Natural killer cell (primary cell): ENCODE measurements at regions not wholly inside any gene's neighbourhood (a gene's known extent, or its start where the extent isn't known, plus 50 kb on each side); places are given as distances from the start of the nearest gene placed in this dataset.
"Not testable (repeated sequence)": the region's sequence is repeated elsewhere in the genome, so short reads cannot be mapped to it uniquely, and the experiment has no call there.

Experiments
- ATAC-seq, 3 donors: fragments of 150-1000 bp in 2 of 3; fragments of 200-7000 bp in 1 of 3; cut with Tn5 transposase; 1 replicate in 1 of 3; 2 replicates in 2 of 3; pipeline ENCODE4 v1.10.0; 2021; ENCODE audit warnings: mild to moderate bottlenecking in 2 of 3, moderate library complexity in 2 of 3
- DNase-seq, 2 donors: peaks; one replicate each; pipeline versions ENCODE4 v3.0.0 to v3.0.0-alpha.2; 2013 to 2021; ENCODE audit warnings: mixed read lengths in 1 of 2
- H3K27ac ChIP-seq: one replicate; pipeline ENCODE4 v1.5.1; 2013; ENCODE audit warnings: mild to moderate bottlenecking, low read length
- H3K27me3 ChIP-seq: one replicate; pipeline ENCODE4 v1.6.1; 2013; ENCODE audit warnings: low read length; ENCODE audit not compliant: control insufficient read depth, insufficient read depth
- H3K36me3 ChIP-seq: one replicate; pipeline ENCODE4 v1.6.1; 2013; ENCODE audit warnings: low read length; ENCODE audit not compliant: control insufficient read depth, insufficient read depth
- H3K4me1 ChIP-seq: one replicate; pipeline ENCODE4 v1.6.1; 2013; ENCODE audit warnings: low read length; ENCODE audit not compliant: control insufficient read depth, insufficient read depth
- H3K4me3 ChIP-seq: one replicate; pipeline ENCODE4 v1.5.1; 2013; ENCODE audit warnings: low read length
- H3K9me3 ChIP-seq: one replicate; pipeline ENCODE4 v1.6.1; 2013; ENCODE audit warnings: low read length; ENCODE audit not compliant: control insufficient read depth, insufficient read depth
- H3K27ac Mint-ChIP-seq, 2 donors: one replicate each; pipeline ENCODE4 v1.8.0; 2022; ENCODE audit warnings: mild to moderate bottlenecking in 2 of 2, mixed read lengths in 2 of 2, moderate library complexity in 1 of 2
- H3K27me3 Mint-ChIP-seq, 2 donors: one replicate each; pipeline ENCODE4 v1.8.0; 2022; ENCODE audit warnings: low read depth in 2 of 2, mixed read lengths in 2 of 2
- H3K36me3 Mint-ChIP-seq: one replicate; pipeline ENCODE4 v1.8.0; 2022; ENCODE audit warnings: mixed read lengths
- H3K4me1 Mint-ChIP-seq, 2 donors: one replicate each; pipeline ENCODE4 v1.8.0; 2022; ENCODE audit warnings: mixed read lengths in 2 of 2
- H3K4me3 Mint-ChIP-seq: one replicate; pipeline ENCODE4 v1.8.0; 2022; ENCODE audit warnings: mild to moderate bottlenecking, moderate library complexity, mixed read lengths
- H3K9me3 Mint-ChIP-seq, 2 donors: one replicate each; pipeline ENCODE4 v1.8.0; 2022; ENCODE audit warnings: mixed read lengths in 2 of 2
- WGBS: methylation state at CpG from one replicate; pipeline ENCODE4 v1.1.7; 2013; ENCODE audit warnings: missing lambda C conversion rate; ENCODE audit not compliant: insufficient coverage; 5-methylcytosine and 5-hydroxymethylcytosine counted together
- intact Hi-C: fragments of 100-400 bp; cut with micrococcal nuclease; formaldehyde crosslinking; loops from one replicate; pipeline ENCODE4 v1.14.2; 2022
- TF ChIP-seq, protein P1 (sequence below): fragments of 200-600 bp; IDR thresholded peaks from one replicate; pipeline ENCODE4 v1.8.0; 2022; ENCODE audit warnings: antibody characterized with exemption

DNA sequence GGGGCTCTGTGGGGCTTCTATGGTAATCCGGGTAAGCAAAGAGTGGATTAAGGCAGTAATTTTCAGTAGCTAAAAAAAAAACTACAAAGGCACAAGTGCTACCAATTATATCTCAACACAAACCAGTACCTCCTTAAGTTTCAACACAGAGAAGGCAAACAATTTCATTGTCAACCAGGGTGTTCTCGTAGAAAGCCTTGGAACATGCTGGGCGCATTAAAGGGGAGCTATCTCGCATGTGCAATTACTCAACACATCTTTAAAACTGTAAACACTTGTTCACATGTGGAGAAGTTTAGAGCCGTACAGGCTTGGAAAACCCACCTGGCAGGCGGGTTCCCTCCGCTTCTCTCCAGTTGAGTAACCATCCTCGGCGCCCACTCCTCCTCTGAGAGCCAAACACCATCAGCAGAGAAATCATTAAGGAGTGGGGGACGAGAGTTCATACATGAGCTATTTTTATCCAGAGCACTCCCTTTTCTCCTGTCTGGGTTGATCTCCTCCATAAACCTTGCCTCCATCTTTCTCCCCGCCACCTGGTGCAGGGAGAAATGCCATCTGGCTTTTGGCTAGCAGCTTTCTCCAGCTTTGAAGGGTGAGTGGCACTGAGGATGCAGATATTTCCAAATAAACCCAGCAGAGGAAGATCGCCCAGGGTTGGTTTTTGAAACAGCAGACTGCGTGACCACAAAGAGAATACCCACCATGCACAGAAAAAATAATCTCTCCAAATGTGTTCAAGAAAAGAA, 287.1 kb downstream of the WDR11 start:
- 84% methylated on average over 10 of the region's 13 CpGs for WGBS
- intact Hi-C loops: no loop called here
- H3K9me3 ChIP-seq: no peaks in the 10 kb centered on the region
- H3K36me3 ChIP-seq: no peaks in the 10 kb centered on the region
- H3K4me1 Mint-ChIP-seq: no peaks in the 10 kb centered on the region
- H3K4me1 ChIP-seq: no peaks in the 10 kb centered on the region
- ATAC-seq (no peak), DNase-seq (no peak)
- H3K36me3 Mint-ChIP-seq: no peaks in the 10 kb centered on the region
- peaks cover 3 to 5% of the 10 kb centered on the region in 2 donors for H3K9me3 Mint-ChIP-seq
- no peak overlapping the region for H3K27ac ChIP-seq
- no peaks in the 10 kb centered on the region for H3K27me3 ChIP-seq
- H3K27ac Mint-ChIP-seq: no peak overlapping the region
- H3K27me3 Mint-ChIP-seq: peaks cover 0 to 4% of the 10 kb centered on the region in 2 donors
- TF ChIP-seq, protein P1, sequence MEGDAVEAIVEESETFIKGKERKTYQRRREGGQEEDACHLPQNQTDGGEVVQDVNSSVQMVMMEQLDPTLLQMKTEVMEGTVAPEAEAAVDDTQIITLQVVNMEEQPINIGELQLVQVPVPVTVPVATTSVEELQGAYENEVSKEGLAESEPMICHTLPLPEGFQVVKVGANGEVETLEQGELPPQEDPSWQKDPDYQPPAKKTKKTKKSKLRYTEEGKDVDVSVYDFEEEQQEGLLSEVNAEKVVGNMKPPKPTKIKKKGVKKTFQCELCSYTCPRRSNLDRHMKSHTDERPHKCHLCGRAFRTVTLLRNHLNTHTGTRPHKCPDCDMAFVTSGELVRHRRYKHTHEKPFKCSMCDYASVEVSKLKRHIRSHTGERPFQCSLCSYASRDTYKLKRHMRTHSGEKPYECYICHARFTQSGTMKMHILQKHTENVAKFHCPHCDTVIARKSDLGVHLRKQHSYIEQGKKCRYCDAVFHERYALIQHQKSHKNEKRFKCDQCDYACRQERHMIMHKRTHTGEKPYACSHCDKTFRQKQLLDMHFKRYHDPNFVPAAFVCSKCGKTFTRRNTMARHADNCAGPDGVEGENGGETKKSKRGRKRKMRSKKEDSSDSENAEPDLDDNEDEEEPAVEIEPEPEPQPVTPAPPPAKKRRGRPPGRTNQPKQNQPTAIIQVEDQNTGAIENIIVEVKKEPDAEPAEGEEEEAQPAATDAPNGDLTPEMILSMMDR: no peak
- H3K4me3 Mint-ChIP-seq: no peak overlapping the region
- H3K4me3 ChIP-seq: no peak overlapping the region

DNA sequence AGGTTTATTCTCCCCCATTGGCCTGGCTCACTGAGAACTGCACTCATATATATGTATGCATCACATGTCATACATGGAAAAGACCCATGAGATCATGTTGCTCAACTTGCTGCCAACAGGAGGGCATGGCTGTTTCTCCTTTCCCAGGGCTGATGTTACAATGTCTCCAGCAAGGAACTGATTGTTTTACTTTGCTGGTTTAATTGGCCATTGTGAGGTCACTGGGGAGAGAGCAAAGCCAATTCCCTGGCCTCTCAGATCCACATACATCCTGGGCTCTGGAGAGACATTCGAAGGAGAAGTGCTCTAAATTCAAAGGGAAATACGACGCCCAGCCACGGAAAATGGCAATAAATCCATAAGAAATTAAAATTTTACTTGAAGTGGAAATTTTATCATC, 287.8 kb downstream of the WDR11 start:
- Mint-ChIP-seq H3K9me3 (peaks cover 3 to 5% of the 10 kb centered on the region in 2 donors), H3K4me1 (no peaks in the 10 kb centered on the region), H3K36me3 (no peaks in the 10 kb centered on the region), H3K27ac (no peak overlapping the region), H3K4me3 (no peak overlapping the region), H3K27me3 (peaks cover 0 to 4% of the 10 kb centered on the region in 2 donors)
- DNase-seq (no peak), ATAC-seq (no peak)
- 81% methylated on average over 4 of the region's 4 CpGs for WGBS
- H3K9me3 ChIP-seq: peaks cover 6% of the 10 kb centered on the region
- no peak overlapping the region for H3K4me3 ChIP-seq
- H3K4me1 ChIP-seq: no peaks in the 10 kb centered on the region
- no peak overlapping the region for H3K27ac ChIP-seq
- intact Hi-C loops: no loop called here
- TF ChIP-seq, protein P1: no peak
- no peaks in the 10 kb centered on the region for H3K27me3 ChIP-seq
- no peaks in the 10 kb centered on the region for H3K36me3 ChIP-seq

- ATAC-seq, H3K4me3 ChIP-seq, H3K27me3 Mint-ChIP-seq, intact Hi-C loops, H3K27ac Mint-ChIP-seq, H3K36me3 Mint-ChIP-seq, H3K4me3 Mint-ChIP-seq, H3K4me1 Mint-ChIP-seq, H3K36me3 ChIP-seq, H3K9me3 ChIP-seq, H3K27me3 ChIP-seq, H3K4me1 ChIP-seq, H3K27ac ChIP-seq, DNase-seq: not testable (repeated sequence)
- WGBS: 25% methylated on average over 2 of the region's 2 CpGs
- H3K9me3 Mint-ChIP-seq: peaks cover 9 to 10% of the 10 kb centered on the region in 2 donors
Observed at GRCh38 chr10:121145802-121146395, 294.7 kb downstream of the WDR11 start.

DNA sequence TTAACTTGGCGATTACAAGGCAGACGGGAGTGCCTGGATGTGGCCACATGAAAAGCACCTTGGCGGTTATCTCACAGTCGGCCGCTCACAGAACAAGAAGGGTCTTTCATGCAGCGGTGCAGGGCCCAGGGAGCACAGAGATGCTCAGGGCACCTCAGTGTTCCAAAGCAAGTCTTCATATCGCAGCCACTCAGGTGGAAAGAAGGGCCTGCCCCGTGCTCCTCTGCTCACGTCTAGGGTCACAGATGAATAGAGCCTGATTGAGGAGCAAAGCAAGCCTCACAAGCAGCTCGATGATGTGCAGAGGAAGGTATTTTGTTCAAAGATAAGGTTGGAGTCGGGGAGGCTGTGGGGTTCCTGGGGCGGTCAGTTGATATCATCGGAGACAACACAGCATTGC, 297.8 kb downstream of the WDR11 start:
- no peak for ATAC-seq

More for the DNA sequence above, 297.8 kb downstream of the WDR11 start:
- H3K4me3 ChIP-seq: no peak overlapping the region
- no peak overlapping the region for H3K27ac ChIP-seq
- 86% methylated on average over 13 of the region's 13 CpGs for WGBS
- no peaks in the 10 kb centered on the region for H3K36me3 ChIP-seq
- no peaks in the 10 kb centered on the region for H3K27me3 ChIP-seq
- Mint-ChIP-seq H3K9me3 (peaks cover 7 to 8% of the 10 kb centered on the region in 2 donors), H3K4me1 (no peaks in the 10 kb centered on the region), H3K36me3 (no peaks in the 10 kb centered on the region), H3K27me3 (peaks cover 0 to 8% of the 10 kb centered on the region in 2 donors), H3K4me3 (no peak overlapping the region), H3K27ac (no peak overlapping the region)
- intact Hi-C loops: no loop called here
- peaks cover 2% of the 10 kb centered on the region for H3K9me3 ChIP-seq
- DNase-seq: no peak
- no peaks in the 10 kb centered on the region for H3K4me1 ChIP-seq
- TF ChIP-seq, protein P1: no peak
